ENCODE measurements at regions not wholly inside any gene's neighbourhood (a gene's known extent, or its start where the extent isn't known, plus 50 kb on each side); places are given as distances from the start of the nearest gene placed in this dataset.

- no peaks in the 10 kb centered on the region for H3K4me1 ChIP-seq (ENCODE audit: insufficient read depth, low read length, poor library complexity, severe bottlenecking)
- no peaks in the 10 kb centered on the region for H3K79me2 ChIP-seq (ENCODE audit: insufficient read depth, low read depth, low read length)
- H3K4me3 ChIP-seq (ENCODE audit: low read depth, low read length, poor library complexity, severe bottlenecking): no peak overlapping the region
- no peak overlapping the region for H3K27ac ChIP-seq (ENCODE audit: low read depth, low read length, poor library complexity, severe bottlenecking)
- H3K36me3 ChIP-seq (ENCODE audit: insufficient read depth, low read length): no peaks in the 10 kb centered on the region
- no peaks in the 10 kb centered on the region for H3K9me2 ChIP-seq (ENCODE audit: insufficient read depth, low read length)
- H3K4me2 ChIP-seq (ENCODE audit: low read length): no peak overlapping the region
- no TSS peak for BruUV-seq (replicated peaks)
- POLR2A ChIA-PET: interaction anchor here (1.5 kb wide), 1 partner anchor 20 kb away, joined by 3 read pairs; no protein-coding TSS in a partner anchor
- no peak overlapping the region for H2AFZ ChIP-seq (ENCODE audit: low read length)
- intact Hi-C loops (cut with micrococcal nuclease; ENCODE audit: unreplicated experiment): no loop called here
- TF ChIP-seq, protein P1, sequence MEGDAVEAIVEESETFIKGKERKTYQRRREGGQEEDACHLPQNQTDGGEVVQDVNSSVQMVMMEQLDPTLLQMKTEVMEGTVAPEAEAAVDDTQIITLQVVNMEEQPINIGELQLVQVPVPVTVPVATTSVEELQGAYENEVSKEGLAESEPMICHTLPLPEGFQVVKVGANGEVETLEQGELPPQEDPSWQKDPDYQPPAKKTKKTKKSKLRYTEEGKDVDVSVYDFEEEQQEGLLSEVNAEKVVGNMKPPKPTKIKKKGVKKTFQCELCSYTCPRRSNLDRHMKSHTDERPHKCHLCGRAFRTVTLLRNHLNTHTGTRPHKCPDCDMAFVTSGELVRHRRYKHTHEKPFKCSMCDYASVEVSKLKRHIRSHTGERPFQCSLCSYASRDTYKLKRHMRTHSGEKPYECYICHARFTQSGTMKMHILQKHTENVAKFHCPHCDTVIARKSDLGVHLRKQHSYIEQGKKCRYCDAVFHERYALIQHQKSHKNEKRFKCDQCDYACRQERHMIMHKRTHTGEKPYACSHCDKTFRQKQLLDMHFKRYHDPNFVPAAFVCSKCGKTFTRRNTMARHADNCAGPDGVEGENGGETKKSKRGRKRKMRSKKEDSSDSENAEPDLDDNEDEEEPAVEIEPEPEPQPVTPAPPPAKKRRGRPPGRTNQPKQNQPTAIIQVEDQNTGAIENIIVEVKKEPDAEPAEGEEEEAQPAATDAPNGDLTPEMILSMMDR (conservative IDR thresholded peaks at IDR 0.05; ENCODE audit: low read length): no peak
- no peak for TF ChIP-seq EZH2phosphoT487 (IDR thresholded peaks at IDR 0.05; ENCODE audit: borderline replicate concordance, low read depth, low read length)
- no peaks in the 10 kb centered on the region for H4K20me1 ChIP-seq (ENCODE audit: insufficient read depth, low read length)
- DNase-seq (ENCODE audit: low spot score): no peak
- CTCF ChIA-PET (ENCODE audit: unreplicated experiment): no interaction called here
- no peaks in the 10 kb centered on the region for H3K9me3 ChIP-seq (ENCODE audit: low read length)
Measured at GRCh38 chr1:209376774-209377173, 206.7 kb upstream of the CAMK1G start.

GRCh38 chr1:209377995-209378394, 205.5 kb upstream of the CAMK1G start:
- H4K20me1 ChIP-seq (ENCODE audit: insufficient read depth, low read length): no peaks in the 10 kb centered on the region
- no peak overlapping the region for H3K4me2 ChIP-seq (ENCODE audit: low read length)
- no peaks in the 10 kb centered on the region for H3K79me2 ChIP-seq (ENCODE audit: insufficient read depth, low read depth, low read length)
- H3K4me1 ChIP-seq (ENCODE audit: insufficient read depth, low read length, poor library complexity, severe bottlenecking): no peaks in the 10 kb centered on the region
- ChIA-PET CTCF (ENCODE audit: unreplicated experiment) (no interaction called here), POLR2A (interaction anchor here (1.5 kb wide), 1 partner anchor 19 kb away, joined by 3 read pairs; no protein-coding TSS in a partner anchor)
- no TSS peak for BruUV-seq (replicated peaks)
- H3K9me2 ChIP-seq (ENCODE audit: insufficient read depth, low read length): no peaks in the 10 kb centered on the region
- H3K36me3 ChIP-seq (ENCODE audit: insufficient read depth, low read length): no peaks in the 10 kb centered on the region
- intact Hi-C loops (cut with micrococcal nuclease; ENCODE audit: unreplicated experiment): no loop called here
- H3K9me3 ChIP-seq (ENCODE audit: low read length): no peaks in the 10 kb centered on the region
- no peak for DNase-seq (ENCODE audit: low spot score)
- no peak overlapping the region for H2AFZ ChIP-seq (ENCODE audit: low read length)
- no peak overlapping the region for H3K27ac ChIP-seq (ENCODE audit: low read depth, low read length, poor library complexity, severe bottlenecking)
- TF ChIP-seq EZH2phosphoT487 (IDR thresholded peaks at IDR 0.05; ENCODE audit: borderline replicate concordance, low read depth, low read length): no peak
- TF ChIP-seq, protein P1 (conservative IDR thresholded peaks at IDR 0.05; ENCODE audit: low read length): no peak
- no peak overlapping the region for H3K4me3 ChIP-seq (ENCODE audit: low read depth, low read length, poor library complexity, severe bottlenecking)

- no peaks in the 10 kb centered on the region for H3K79me2 ChIP-seq (ENCODE audit: insufficient read depth, low read depth, low read length)
- intact Hi-C loops (cut with micrococcal nuclease; ENCODE audit: unreplicated experiment): no loop called here
- no peaks in the 10 kb centered on the region for H3K9me2 ChIP-seq (ENCODE audit: insufficient read depth, low read length)
- H3K4me3 ChIP-seq (ENCODE audit: low read depth, low read length, poor library complexity, severe bottlenecking): no peak overlapping the region
- DNase-seq (ENCODE audit: low spot score): no peak
- TF ChIP-seq, protein P1 (conservative IDR thresholded peaks at IDR 0.05; ENCODE audit: low read length): no peak
- TF ChIP-seq EZH2phosphoT487 (IDR thresholded peaks at IDR 0.05; ENCODE audit: borderline replicate concordance, low read depth, low read length): no peak
- no peaks in the 10 kb centered on the region for H3K4me1 ChIP-seq (ENCODE audit: insufficient read depth, low read length, poor library complexity, severe bottlenecking)
- no peaks in the 10 kb centered on the region for H3K36me3 ChIP-seq (ENCODE audit: insufficient read depth, low read length)
- POLR2A ChIA-PET: interaction anchor here (1.0 kb wide), 1 partner anchor 10 kb away, joined by 4 read pairs; no protein-coding TSS in a partner anchor
- no TSS peak for BruUV-seq (replicated peaks)
- H3K9me3 ChIP-seq (ENCODE audit: low read length): no peaks in the 10 kb centered on the region
- H3K4me2 ChIP-seq (ENCODE audit: low read length): no peak overlapping the region
- H3K27ac ChIP-seq (ENCODE audit: low read depth, low read length, poor library complexity, severe bottlenecking): no peak overlapping the region
- H2AFZ ChIP-seq (ENCODE audit: low read length): no peak overlapping the region
- no peaks in the 10 kb centered on the region for H4K20me1 ChIP-seq (ENCODE audit: insufficient read depth, low read length)
- CTCF ChIA-PET (ENCODE audit: unreplicated experiment): no interaction called here
Measured at GRCh38 chr1:209379280-209379679, 204.2 kb upstream of the CAMK1G start.
